K562 (cell line): ENCODE measurements at regions not wholly inside any gene's neighbourhood (a gene's known extent, or its start where the extent isn't known, plus 50 kb on each side); places are given as distances from the start of the nearest gene placed in this dataset.
"Not testable (repeated sequence)": the region's sequence is repeated elsewhere in the genome, so short reads cannot be mapped to it uniquely, and the experiment has no call there.

Source experiments
- ATAC-seq: fragments of 200-7000 bp; cut with Tn5 transposase; 3 replicates; pipeline ENCODE4 v1.9.1; 2020; ENCODE audit warnings: moderate library complexity
- BruUV-seq: library from RNA; stranded (reverse); fragments of 400-500 nt; replicated peaks from 2 replicates; lab custom pipeline; 2021; lab: Mats Ljungman, UMichigan
- CTCF ChIA-PET: fragments of 300-600 bp; formaldehyde crosslinking; extraction: SDS; loops from one replicate; lab custom pipeline; 2021; ENCODE audit warnings: low intra/inter-chr PET ratio; lab: Yijun Ruan, JAX
- POLR2A ChIA-PET: fragments of 300-600, 350-650 bp; sonication (Branson Sonifier 250); formaldehyde crosslinking; extraction: SDS; loops from one replicate; lab custom pipeline; 2021; ENCODE audit warnings: antibody characterized with exemption, inconsistent platforms; lab: Yijun Ruan, JAX
- DNase-seq, 4 experiments: peaks; one replicate each; pipeline versions ENCODE4 v3.0.0 to v3.0.0-alpha.2; 2011 to 2018; ENCODE audit warnings: low spot score in 3 of 4, mixed read lengths in 3 of 4; ENCODE audit errors: extremely low read depth in 1 of 4
- FAIRE-seq: peaks from 2 replicates; lab custom pipeline; 2011; peaks lifted over from hg19 to GRCh38; lab: Jason Lieb, UNC
- H2AFZ ChIP-seq: 2 replicates; pipeline ENCODE4 v1.6.0; 2011; ENCODE audit warnings: low read depth, low read length, control low read depth, inconsistent platforms
- H3K27ac ChIP-seq: fragments of 200-600 bp; 3 replicates; pipeline ENCODE4 v1.8.0; 2011; ENCODE audit warnings: low read depth, mild to moderate bottlenecking, control low read depth, inconsistent platforms, low read length, moderate library complexity, mixed read lengths; ENCODE audit errors: extremely low read depth
- H3K27me3 ChIP-seq, 2 experiments: fragments of 300-600 bp in 1 of 2; 2 replicates in 1 of 2; 3 replicates in 1 of 2; pipeline versions ENCODE4 v1.6.0 to v1.8.0; 2011; ENCODE audit warnings: inconsistent platforms in 2 of 2, low read length in 2 of 2, mild to moderate bottlenecking in 1 of 2, mixed read lengths in 1 of 2, moderate library complexity in 1 of 2; ENCODE audit not compliant: control insufficient read depth in 2 of 2, insufficient read depth in 2 of 2
- H3K36me3 ChIP-seq: fragments of 300-600 bp; 3 replicates; pipeline ENCODE4 v1.8.0; 2011; ENCODE audit warnings: mild to moderate bottlenecking, low read length, inconsistent platforms; ENCODE audit not compliant: control insufficient read depth, insufficient read depth
- H3K4me1 ChIP-seq, 2 experiments: fragments of 200-600 bp in 1 of 2; replicated peaks in 1 of 2; 2 replicates in 1 of 2; 3 replicates in 1 of 2; pipeline versions ENCODE4 v1.5.1 to v1.8.0; 2011; ENCODE audit warnings: inconsistent platforms in 2 of 2, low read length in 2 of 2, mild to moderate bottlenecking in 1 of 2, mixed read lengths in 1 of 2, moderate library complexity in 1 of 2; ENCODE audit not compliant: control insufficient read depth in 2 of 2, insufficient read depth in 2 of 2
- H3K4me2 ChIP-seq: 2 replicates; pipeline ENCODE4 v1.6.1; 2011; ENCODE audit warnings: low read length, control low read depth, inconsistent platforms, mixed read lengths; ENCODE audit not compliant: insufficient read depth
- H3K4me3 ChIP-seq: fragments of 200-600 bp; sonication (generic), shearing (Covaris generic); 2 replicates; pipeline ENCODE4 v1.5.1; 2016; ENCODE audit warnings: control low read depth, inconsistent platforms
- H3K79me2 ChIP-seq: fragments of 200-600 bp; 3 replicates; pipeline ENCODE4 v1.8.0; 2011; ENCODE audit warnings: low read length, inconsistent platforms; ENCODE audit not compliant: control insufficient read depth, insufficient read depth
- H3K9ac ChIP-seq, 2 experiments: 2 replicates each; pipeline versions ENCODE4 v1.6.0 to v1.6.1; 2011; ENCODE audit warnings: low read depth in 2 of 2, low read length in 2 of 2, control low read depth in 1 of 2, inconsistent platforms in 1 of 2, mild to moderate bottlenecking in 1 of 2, mixed read lengths in 1 of 2; ENCODE audit not compliant: insufficient read depth in 1 of 2
- H3K9me1 ChIP-seq: one replicate; pipeline ENCODE4 v1.6.0; 2011; ENCODE audit warnings: inconsistent platforms, mild to moderate bottlenecking, low read length, moderate library complexity; ENCODE audit not compliant: control insufficient read depth, insufficient read depth
- H3K9me3 ChIP-seq: replicated peaks from 2 replicates; pipeline ENCODE4 v1.5.1; 2011; ENCODE audit warnings: low read depth, low read length, inconsistent platforms; ENCODE audit not compliant: control insufficient read depth, insufficient read depth
- H4K20me1 ChIP-seq: replicated peaks from 2 replicates; pipeline ENCODE4 v1.6.1; 2011; ENCODE audit warnings: low read length, inconsistent platforms, mixed read lengths; ENCODE audit not compliant: control insufficient read depth, insufficient read depth
- MLX ChIP-seq, 2 experiments: fragments of 450-650 bp in 1 of 2; sonication (generic) in 1 of 2; formaldehyde crosslinking; conservative IDR thresholded peaks; 2 replicates each; pipeline versions ENCODE4 v1.4.0 to v1.8.1; 2020 to 2022; ENCODE audit warnings: mild to moderate bottlenecking in 1 of 2, missing genetic modification reagents in 1 of 2
- MTF1 ChIP-seq: fragments of 250-450 bp; sonication (Bioruptor Pico); IDR thresholded peaks from 2 replicates; pipeline ENCODE4 v1.9.0; 2021; ENCODE audit warnings: moderate library complexity, mild to moderate bottlenecking, inconsistent platforms, borderline replicate concordance
- NR2C2 ChIP-seq, 2 experiments: fragments of 200-800 bp in 1 of 2; sonication (Bioruptor generic) in 1 of 2; sonication (generic) in 1 of 2; formaldehyde crosslinking in 1 of 2; IDR thresholded peaks; 2 replicates each; pipeline versions ENCODE4 v1.6.1 to v1.8.0; 2016 to 2022; ENCODE audit warnings: mild to moderate bottlenecking in 1 of 2, missing compliant biosample characterization in 1 of 2, missing genetic modification characterization in 1 of 2, missing genetic modification reagents in 1 of 2
- SMARCB1 ChIP-seq: IDR thresholded peaks from 2 replicates; pipeline ENCODE4 v1.6.1; 2011; ENCODE audit warnings: improper control_type of control experiment, low read depth; ENCODE audit not compliant: insufficient read length
- XRCC5 ChIP-seq: fragments of 200-400 bp; formaldehyde crosslinking; IDR thresholded peaks from 2 replicates; pipeline ENCODE4 v1.6.1; 2017; ENCODE audit warnings: low read depth, mild to moderate bottlenecking, low read length
- WGBS: fragments of 100-300 bp; shearing (Covaris generic); methylation state at CpG from one replicate; pipeline ENCODE4 v1.1.6; 2016; ENCODE audit warnings: low coverage, mixed read lengths; ENCODE audit not compliant: insufficient coverage; ENCODE audit errors: missing lambda C conversion rate; 5-methylcytosine and 5-hydroxymethylcytosine counted together
- in situ Hi-C: fragments of 300-500 bp; cut with MboI; formaldehyde crosslinking; loops from 4 replicates; pipeline ENCODE4 v1.15.0; 2018; ENCODE audit warnings: inconsistent platforms, mixed read lengths
- intact Hi-C: fragments of 100-400 bp; cut with micrococcal nuclease; formaldehyde crosslinking; loops from 2 replicates; pipeline ENCODE4 v1.14.2; 2022
- TF ChIP-seq, protein P1 (sequence below), 2 experiments: fragments of 450-650 bp; IDR thresholded peaks; 2 replicates each; pipeline ENCODE4 v1.6.1; 2016; ENCODE audit warnings: mild to moderate bottlenecking in 2 of 2, borderline replicate concordance in 1 of 2, low read depth in 1 of 2, moderate library complexity in 1 of 2

GRCh38 chr5:168101352-168101751, 190.1 kb upstream of the WWC1 start (continued):
- TF ChIP-seq, protein P1, sequence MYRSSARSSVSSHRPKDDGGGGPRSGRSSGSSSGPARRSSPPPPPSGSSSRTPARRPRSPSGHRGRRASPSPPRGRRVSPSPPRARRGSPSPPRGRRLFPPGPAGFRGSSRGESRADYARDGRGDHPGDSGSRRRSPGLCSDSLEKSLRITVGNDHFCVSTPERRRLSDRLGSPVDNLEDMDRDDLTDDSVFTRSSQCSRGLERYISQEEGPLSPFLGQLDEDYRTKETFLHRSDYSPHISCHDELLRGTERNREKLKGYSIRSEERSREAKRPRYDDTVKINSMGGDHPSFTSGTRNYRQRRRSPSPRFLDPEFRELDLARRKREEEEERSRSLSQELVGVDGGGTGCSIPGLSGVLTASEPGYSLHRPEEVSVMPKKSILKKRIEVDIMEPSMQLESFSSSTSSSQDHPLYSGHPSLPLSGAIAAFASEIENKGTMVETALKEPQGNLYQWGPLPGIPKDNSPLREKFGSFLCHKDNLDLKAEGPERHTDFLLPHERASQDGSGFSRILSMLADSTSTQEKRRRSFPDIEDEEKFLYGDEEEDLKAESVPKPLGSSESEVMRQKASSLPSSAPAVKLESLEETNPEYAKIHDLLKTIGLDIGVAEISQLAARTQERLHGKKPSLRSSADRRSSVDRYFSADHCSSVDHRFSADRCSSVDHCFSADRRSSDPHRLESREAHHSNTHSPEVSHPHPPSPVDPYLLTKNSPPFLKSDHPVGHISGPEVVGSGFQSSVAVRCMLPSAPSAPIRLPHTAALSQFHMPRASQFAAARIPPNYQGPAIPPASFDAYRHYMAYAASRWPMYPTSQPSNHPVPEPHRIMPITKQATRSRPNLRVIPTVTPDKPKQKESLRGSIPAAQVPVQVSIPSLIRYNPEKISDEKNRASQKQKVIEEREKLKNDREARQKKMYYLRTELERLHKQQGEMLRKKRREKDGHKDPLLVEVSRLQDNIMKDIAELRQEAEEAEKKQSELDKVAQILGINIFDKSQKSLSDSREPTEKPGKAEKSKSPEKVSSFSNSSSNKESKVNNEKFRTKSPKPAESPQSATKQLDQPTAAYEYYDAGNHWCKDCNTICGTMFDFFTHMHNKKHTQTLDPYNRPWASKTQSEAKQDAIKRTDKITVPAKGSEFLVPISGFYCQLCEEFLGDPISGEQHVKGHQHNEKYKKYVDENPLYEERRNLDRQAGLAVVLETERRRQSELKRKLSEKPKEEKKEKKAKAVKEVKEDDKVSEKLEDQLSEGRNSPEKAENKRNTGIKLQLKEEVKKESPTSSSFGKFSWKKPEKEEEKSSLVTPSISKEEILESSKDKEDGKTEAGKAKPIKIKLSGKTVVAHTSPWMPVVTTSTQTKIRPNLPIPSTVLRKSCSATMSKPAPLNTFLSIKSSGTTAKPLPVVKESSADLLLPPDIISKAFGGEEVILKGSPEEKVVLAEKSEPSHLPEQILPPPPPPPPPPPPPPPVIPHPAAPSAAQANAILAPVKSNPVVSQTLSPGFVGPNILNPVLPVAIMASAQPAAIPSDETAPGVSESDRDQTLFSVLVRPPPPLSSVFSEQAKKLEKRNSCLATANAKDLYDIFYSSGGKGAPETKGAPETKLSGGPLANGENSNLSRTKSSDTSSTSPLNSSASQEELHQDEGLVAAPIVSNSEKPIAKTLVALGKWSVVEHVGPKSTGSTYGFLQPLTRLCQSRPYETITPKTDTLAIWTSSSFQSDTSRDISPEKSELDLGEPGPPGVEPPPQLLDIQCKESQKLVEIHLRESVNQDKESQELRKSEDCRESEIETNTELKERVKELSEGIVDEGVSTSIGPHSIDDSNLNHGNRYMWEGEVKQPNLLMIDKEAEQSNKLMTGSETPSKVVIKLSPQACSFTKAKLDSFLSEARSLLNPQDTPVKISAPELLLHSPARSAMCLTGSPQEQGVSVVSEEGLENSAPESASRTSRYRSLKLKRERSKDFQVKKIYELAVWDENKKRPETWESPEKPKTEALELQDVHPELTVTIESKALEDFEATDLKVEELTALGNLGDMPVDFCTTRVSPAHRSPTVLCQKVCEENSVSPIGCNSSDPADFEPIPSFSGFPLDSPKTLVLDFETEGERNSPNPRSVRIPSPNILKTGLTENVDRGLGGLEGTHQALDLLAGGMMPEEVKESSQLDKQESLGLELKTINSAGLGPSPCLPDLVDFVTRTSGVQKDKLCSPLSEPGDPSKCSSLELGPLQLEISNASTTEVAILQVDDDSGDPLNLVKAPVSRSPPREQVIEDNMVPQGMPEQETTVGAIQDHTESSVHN (IDR thresholded peaks at IDR 0.05; ENCODE audit: borderline replicate concordance in 1 of 2, low read depth in 1 of 2), result no peak
- TF ChIP-seq SMARCB1 (no peak), MTF1 (CRISPR knock-in tag) (no peak), NR2C2 (CRISPR knock-in tag; IDR thresholded peaks at IDR 0.05) (no peak), NR2C2 (tag; IDR thresholded peaks at IDR 0.05) (no peak), XRCC5 (no peak), MLX (CRISPR knock-in tag; conservative IDR thresholded peaks at IDR 0.05) (no peak)

DNA sequence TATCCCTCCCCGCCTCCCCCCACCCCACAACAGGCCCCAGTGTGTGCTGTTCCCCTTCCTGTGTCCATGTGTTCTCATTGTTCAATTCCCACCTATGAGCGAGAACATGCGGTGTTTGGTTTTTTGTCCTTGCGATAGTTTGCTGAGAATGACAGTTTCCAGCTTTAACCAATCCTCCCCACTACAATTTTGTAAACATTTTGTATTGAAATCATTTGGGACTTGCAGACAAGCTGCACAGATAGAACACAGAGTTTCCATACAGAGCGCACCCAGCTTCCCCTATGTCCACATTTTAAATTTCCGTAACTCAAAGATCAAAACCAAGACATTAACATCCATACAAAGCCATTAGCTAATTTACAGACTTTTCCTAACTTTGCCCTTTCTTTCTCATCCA, 188.4 kb upstream of the WWC1 start:
- BruUV-seq, H3K9me3 ChIP-seq, H3K4me2 ChIP-seq, intact Hi-C loops, H4K20me1 ChIP-seq, DNase-seq, H2AFZ ChIP-seq, H3K79me2 ChIP-seq, H3K4me1 ChIP-seq, ATAC-seq, CTCF ChIA-PET, H3K27ac ChIP-seq, H3K27me3 ChIP-seq, in situ Hi-C loops, H3K9ac ChIP-seq, H3K36me3 ChIP-seq, FAIRE-seq, H3K9me1 ChIP-seq, POLR2A ChIA-PET, H3K4me3 ChIP-seq: not testable (repeated sequence)
- WGBS, result 10% methylated on average over 5 of the region's 6 CpGs
